ENCODE measurements at regions not wholly inside any gene's neighbourhood (a gene's known extent, or its start where the extent isn't known, plus 50 kb on each side); places are given as distances from the start of the nearest gene placed in this dataset.

- no peaks in the 10 kb centered on the region for H3K79me2 ChIP-seq (ENCODE audit: low read length)
- no peak overlapping the region for H3K4me2 ChIP-seq (ENCODE audit: low read length)
- no peaks in the 10 kb centered on the region for H3K27me3 ChIP-seq (ENCODE audit: low read depth, low read length)
- H3K4me1 ChIP-seq (ENCODE audit: low read length), result no peaks in the 10 kb centered on the region
- TF ChIP-seq, protein P1, sequence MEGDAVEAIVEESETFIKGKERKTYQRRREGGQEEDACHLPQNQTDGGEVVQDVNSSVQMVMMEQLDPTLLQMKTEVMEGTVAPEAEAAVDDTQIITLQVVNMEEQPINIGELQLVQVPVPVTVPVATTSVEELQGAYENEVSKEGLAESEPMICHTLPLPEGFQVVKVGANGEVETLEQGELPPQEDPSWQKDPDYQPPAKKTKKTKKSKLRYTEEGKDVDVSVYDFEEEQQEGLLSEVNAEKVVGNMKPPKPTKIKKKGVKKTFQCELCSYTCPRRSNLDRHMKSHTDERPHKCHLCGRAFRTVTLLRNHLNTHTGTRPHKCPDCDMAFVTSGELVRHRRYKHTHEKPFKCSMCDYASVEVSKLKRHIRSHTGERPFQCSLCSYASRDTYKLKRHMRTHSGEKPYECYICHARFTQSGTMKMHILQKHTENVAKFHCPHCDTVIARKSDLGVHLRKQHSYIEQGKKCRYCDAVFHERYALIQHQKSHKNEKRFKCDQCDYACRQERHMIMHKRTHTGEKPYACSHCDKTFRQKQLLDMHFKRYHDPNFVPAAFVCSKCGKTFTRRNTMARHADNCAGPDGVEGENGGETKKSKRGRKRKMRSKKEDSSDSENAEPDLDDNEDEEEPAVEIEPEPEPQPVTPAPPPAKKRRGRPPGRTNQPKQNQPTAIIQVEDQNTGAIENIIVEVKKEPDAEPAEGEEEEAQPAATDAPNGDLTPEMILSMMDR (IDR thresholded peaks at IDR 0.05; ENCODE audit: low read depth, low read length), result no peak
- TF ChIP-seq EZH2phosphoT487 (IDR thresholded peaks at IDR 0.05; ENCODE audit: low read depth), result no peak
- no peak overlapping the region for H2AFZ ChIP-seq (ENCODE audit: low read depth, low read length)
- H3K27ac ChIP-seq (ENCODE audit: low read length), result no peak overlapping the region
- H4K20me1 ChIP-seq (ENCODE audit: insufficient read depth, low read length), result no peaks in the 10 kb centered on the region
- H3K9ac ChIP-seq (ENCODE audit: low read length), result no peak overlapping the region
- no peak overlapping the region for H3K4me3 ChIP-seq (ENCODE audit: low read length)
- no peaks in the 10 kb centered on the region for H3K36me3 ChIP-seq (replicated peaks; ENCODE audit: low read depth, low read length)
- H3K9me3 ChIP-seq (ENCODE audit: insufficient read depth, low read length), result no peaks in the 10 kb centered on the region
These were observed 281.1 kb upstream of the RTL1 start for GRCh38 chr14:101184572-101184971.

DNA sequence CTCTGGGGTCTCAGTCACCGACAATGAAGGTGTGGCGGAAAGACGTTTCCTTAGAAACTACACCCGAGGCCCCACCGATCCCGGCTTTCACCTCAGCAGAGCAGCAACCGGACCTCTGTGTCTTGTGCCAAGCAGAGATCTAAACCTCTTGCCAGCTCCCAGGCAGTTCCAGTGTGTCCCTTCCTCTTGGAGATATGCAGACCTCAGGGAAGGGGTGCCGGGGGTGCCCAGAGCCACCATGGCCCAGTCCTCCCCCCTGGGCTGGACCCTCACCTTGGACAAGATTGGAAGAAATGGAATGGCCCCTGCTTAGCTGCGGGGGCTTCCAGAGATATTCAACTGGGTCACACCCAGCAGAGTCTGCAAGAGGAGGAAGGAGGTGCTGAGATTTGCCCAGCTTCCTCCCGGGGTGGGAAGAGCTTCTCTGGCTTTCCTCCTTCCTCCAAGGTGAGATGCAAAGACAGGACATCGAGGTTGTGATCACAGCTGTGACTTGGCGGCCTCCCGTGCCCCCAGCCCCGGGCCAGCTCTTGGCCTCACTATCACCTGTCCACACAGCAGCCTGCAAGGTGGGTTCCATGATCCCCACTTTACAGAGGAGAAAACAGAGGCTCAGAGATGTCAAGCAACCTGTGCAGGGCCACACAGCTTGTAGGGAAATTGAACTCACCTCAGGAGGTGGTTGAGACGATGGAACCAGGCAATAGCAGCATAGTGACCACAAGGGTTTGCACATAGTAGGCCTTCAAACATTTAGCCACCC is 281.7 kb upstream of the RTL1 start:
- H3K27me3 ChIP-seq (ENCODE audit: low read depth, low read length), result no peaks in the 10 kb centered on the region
- no peak overlapping the region for H3K9ac ChIP-seq (ENCODE audit: low read length)
- H3K4me3 ChIP-seq (ENCODE audit: low read length), result no peak overlapping the region
- no peaks in the 10 kb centered on the region for H3K36me3 ChIP-seq (replicated peaks; ENCODE audit: low read depth, low read length)
- H3K79me2 ChIP-seq (ENCODE audit: low read length), result no peaks in the 10 kb centered on the region
- no peak overlapping the region for H3K27ac ChIP-seq (ENCODE audit: low read length)
- no peak overlapping the region for H2AFZ ChIP-seq (ENCODE audit: low read depth, low read length)
- no peaks in the 10 kb centered on the region for H4K20me1 ChIP-seq (ENCODE audit: insufficient read depth, low read length)
- H3K9me3 ChIP-seq (ENCODE audit: insufficient read depth, low read length), result no peaks in the 10 kb centered on the region
- no peak for TF ChIP-seq EZH2phosphoT487 (IDR thresholded peaks at IDR 0.05; ENCODE audit: low read depth)
- TF ChIP-seq, protein P1 (IDR thresholded peaks at IDR 0.05; ENCODE audit: low read depth, low read length), result no peak
- no peak overlapping the region for H3K4me2 ChIP-seq (ENCODE audit: low read length)
- no peaks in the 10 kb centered on the region for H3K4me1 ChIP-seq (ENCODE audit: low read length)

DNA sequence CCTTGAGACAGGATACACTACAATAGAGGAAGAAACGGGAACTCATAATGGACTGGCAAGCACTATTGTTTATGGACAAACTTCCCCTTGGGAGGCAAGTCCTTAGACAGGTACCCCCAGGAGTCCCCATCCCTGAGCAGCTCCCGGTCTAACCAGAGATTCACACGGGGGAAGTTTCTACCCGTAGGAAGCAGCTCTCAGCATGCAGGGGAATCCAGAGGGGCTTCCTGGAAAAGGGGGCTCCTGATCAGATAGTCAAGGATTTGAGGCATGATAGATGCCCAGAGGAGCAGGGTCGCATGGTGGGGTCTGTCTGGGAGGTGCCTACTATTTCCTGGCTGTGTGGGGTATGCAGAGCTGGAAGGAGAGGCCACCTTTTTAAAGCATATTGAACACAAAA is 282.4 kb upstream of the RTL1 start:
- Histone ChIP-seq H3K4me3 (ENCODE audit: low read length) (no peak overlapping the region), H3K27me3 (ENCODE audit: low read depth, low read length) (no peaks in the 10 kb centered on the region), H3K4me2 (ENCODE audit: low read length) (no peak overlapping the region), H3K9ac (ENCODE audit: low read length) (no peak overlapping the region), H4K20me1 (ENCODE audit: insufficient read depth, low read length) (no peaks in the 10 kb centered on the region), H3K79me2 (ENCODE audit: low read length) (no peaks in the 10 kb centered on the region), H3K36me3 (replicated peaks; ENCODE audit: low read depth, low read length) (no peaks in the 10 kb centered on the region), H2AFZ (ENCODE audit: low read depth, low read length) (no peak overlapping the region), H3K27ac (ENCODE audit: low read length) (no peak overlapping the region), H3K4me1 (ENCODE audit: low read length) (no peaks in the 10 kb centered on the region), H3K9me3 (ENCODE audit: insufficient read depth, low read length) (no peaks in the 10 kb centered on the region)
- no peak for TF ChIP-seq EZH2phosphoT487 (IDR thresholded peaks at IDR 0.05; ENCODE audit: low read depth)
- TF ChIP-seq, protein P1 (IDR thresholded peaks at IDR 0.05; ENCODE audit: low read depth, low read length), result no peak

DNA sequence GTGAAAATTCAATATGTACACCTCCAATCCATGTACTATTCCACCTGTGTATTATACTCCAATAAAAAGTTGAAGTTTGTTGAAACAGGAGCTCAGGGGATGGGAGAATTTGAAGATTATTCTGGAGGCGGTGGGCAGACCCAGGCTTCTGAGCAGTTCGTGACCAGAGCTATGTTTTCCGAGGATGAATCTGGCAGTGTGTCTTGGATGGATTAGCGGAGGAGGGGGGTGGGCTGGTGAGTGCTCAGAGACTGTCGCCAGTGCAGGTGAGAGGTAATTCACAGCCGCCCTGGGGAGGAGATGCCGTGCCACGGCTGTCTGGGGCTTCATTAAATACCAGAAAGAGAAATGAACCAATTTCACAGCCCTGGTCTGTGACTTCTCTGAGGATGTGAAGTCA is 283.0 kb upstream of the RTL1 start:
- Histone ChIP-seq H3K9me3 (ENCODE audit: insufficient read depth, low read length) (no peaks in the 10 kb centered on the region), H3K79me2 (ENCODE audit: low read length) (no peaks in the 10 kb centered on the region), H3K4me2 (ENCODE audit: low read length) (no peak overlapping the region), H3K36me3 (replicated peaks; ENCODE audit: low read depth, low read length) (no peaks in the 10 kb centered on the region), H3K4me1 (ENCODE audit: low read length) (no peaks in the 10 kb centered on the region), H2AFZ (ENCODE audit: low read depth, low read length) (no peak overlapping the region), H3K4me3 (ENCODE audit: low read length) (no peak overlapping the region), H3K27me3 (ENCODE audit: low read depth, low read length) (no peaks in the 10 kb centered on the region), H3K27ac (ENCODE audit: low read length) (no peak overlapping the region), H3K9ac (ENCODE audit: low read length) (no peak overlapping the region), H4K20me1 (ENCODE audit: insufficient read depth, low read length) (no peaks in the 10 kb centered on the region)
- TF ChIP-seq EZH2phosphoT487 (IDR thresholded peaks at IDR 0.05; ENCODE audit: low read depth), result no peak
- TF ChIP-seq, protein P1 (IDR thresholded peaks at IDR 0.05; ENCODE audit: low read depth, low read length), result no peak

Data from OCI-LY3 (cell line).